ENCODE measurements at regions not wholly inside any gene's neighbourhood (a gene's known extent, or its start where the extent isn't known, plus 50 kb on each side); places are given as distances from the start of the nearest gene placed in this dataset.
"Not testable (repeated sequence)": the region's sequence is repeated elsewhere in the genome, so short reads cannot be mapped to it uniquely, and the experiment has no call there.

GRCh38 chr13:65505941-65506340 is 1724.2 kb downstream of the PCDH9 start:
- ChIA-PET POLR2A (no interaction called here), CTCF (no interaction called here)
- H3K4me3 ChIP-seq (ENCODE audit: control insufficient read depth in 1 of 7, extremely low read depth in 1 of 7, insufficient read depth in 4 of 7, low read depth in 2 of 7, low read length in 6 of 7) = no peak overlapping the region
- no peaks in the 10 kb centered on the region for H3K27me3 ChIP-seq (replicated peaks in 2 of 5; ENCODE audit: control insufficient read depth in 4 of 5, insufficient read depth in 5 of 5, low read length in 4 of 5)
- WGBS (ENCODE audit: insufficient coverage) = 100% methylated on average over 1 of the region's 1 CpG
- H3K36me3 ChIP-seq (ENCODE audit: control insufficient read depth in 4 of 4, insufficient read depth in 4 of 4, low read length in 3 of 4) = no peaks in the 10 kb centered on the region
- no peak for DNase-seq
- no peaks in the 10 kb centered on the region for H3K4me1 ChIP-seq (ENCODE audit: control extremely low read depth in 1 of 4, control insufficient read depth in 4 of 4, insufficient read depth in 4 of 4, low read length in 3 of 4)
- peaks cover 0 to 7% (median 1%) of the 10 kb centered on the region in 5 experiments for H3K9me3 ChIP-seq (ENCODE audit: control extremely low read depth in 1 of 5, control insufficient read depth in 4 of 5, insufficient read depth in 2 of 5, low read depth in 1 of 5, low read length in 4 of 5)
- H3K27ac ChIP-seq (ENCODE audit: insufficient read depth in 1 of 2, low read depth in 1 of 2, low read length in 2 of 2, poor library complexity in 1 of 2, severe bottlenecking in 2 of 2) = no peak overlapping the region

- Histone ChIP-seq H3K9me3 (ENCODE audit: control extremely low read depth in 1 of 5, control insufficient read depth in 4 of 5, insufficient read depth in 2 of 5, low read depth in 1 of 5, low read length in 4 of 5) (peaks cover 0 to 7% (median 1%) of the 10 kb centered on the region in 5 experiments), H3K27me3 (replicated peaks in 2 of 5; ENCODE audit: control insufficient read depth in 4 of 5, insufficient read depth in 5 of 5, low read length in 4 of 5) (no peaks in the 10 kb centered on the region), H3K27ac (ENCODE audit: insufficient read depth in 1 of 2, low read depth in 1 of 2, low read length in 2 of 2, poor library complexity in 1 of 2, severe bottlenecking in 2 of 2) (no peak overlapping the region), H3K4me3 (ENCODE audit: control insufficient read depth in 1 of 7, extremely low read depth in 1 of 7, insufficient read depth in 4 of 7, low read depth in 2 of 7, low read length in 6 of 7) (no peak overlapping the region), H3K4me1 (ENCODE audit: control extremely low read depth in 1 of 4, control insufficient read depth in 4 of 4, insufficient read depth in 4 of 4, low read length in 3 of 4) (no peaks in the 10 kb centered on the region), H3K36me3 (ENCODE audit: control insufficient read depth in 4 of 4, insufficient read depth in 4 of 4, low read length in 3 of 4) (no peaks in the 10 kb centered on the region)
- ChIA-PET CTCF (no interaction called here), POLR2A (no interaction called here)
- DNase-seq = peak in 1 of 3 donors; percentile 1
- WGBS (ENCODE audit: insufficient coverage) = no CpG with 5 or more reads among the region's 1 CpG
Measured at GRCh38 chr13:65504213-65504612, 1725.9 kb downstream of the PCDH9 start.

- no CpG with 5 or more reads among the region's 3 CpGs for WGBS (ENCODE audit: insufficient coverage)
- no peak overlapping the region for H3K27ac ChIP-seq (ENCODE audit: insufficient read depth in 1 of 2, low read depth in 1 of 2, low read length in 2 of 2, poor library complexity in 1 of 2, severe bottlenecking in 2 of 2)
- H3K4me1 ChIP-seq (ENCODE audit: control extremely low read depth in 1 of 4, control insufficient read depth in 4 of 4, insufficient read depth in 4 of 4, low read length in 3 of 4) = no peaks in the 10 kb centered on the region
- CTCF ChIA-PET = no interaction called here
- H3K36me3 ChIP-seq (ENCODE audit: control insufficient read depth in 4 of 4, insufficient read depth in 4 of 4, low read length in 3 of 4) = no peaks in the 10 kb centered on the region
- H3K27me3 ChIP-seq (replicated peaks in 2 of 5; ENCODE audit: control insufficient read depth in 4 of 5, insufficient read depth in 5 of 5, low read length in 4 of 5) = no peaks in the 10 kb centered on the region
- peaks cover 0 to 5% (median 0%) of the 10 kb centered on the region in 5 experiments for H3K9me3 ChIP-seq (ENCODE audit: control extremely low read depth in 1 of 5, control insufficient read depth in 4 of 5, insufficient read depth in 2 of 5, low read depth in 1 of 5, low read length in 4 of 5)
- POLR2A ChIA-PET = no interaction called here
- DNase-seq = no peak
- no peak overlapping the region for H3K4me3 ChIP-seq (ENCODE audit: control insufficient read depth in 1 of 7, extremely low read depth in 1 of 7, insufficient read depth in 4 of 7, low read depth in 2 of 7, low read length in 6 of 7)
Measured at GRCh38 chr13:65500481-65500880, 1729.7 kb downstream of the PCDH9 start.

GRCh38 chr13:65499256-65499655 is 1730.9 kb downstream of the PCDH9 start:
- Histone ChIP-seq H3K9me3 (ENCODE audit: control extremely low read depth in 1 of 5, control insufficient read depth in 4 of 5, insufficient read depth in 2 of 5, low read depth in 1 of 5, low read length in 4 of 5) (peaks cover 0 to 3% (median 0%) of the 10 kb centered on the region in 5 experiments), H3K4me1 (ENCODE audit: control extremely low read depth in 1 of 4, control insufficient read depth in 4 of 4, insufficient read depth in 4 of 4, low read length in 3 of 4) (no peaks in the 10 kb centered on the region), H3K27ac (ENCODE audit: insufficient read depth in 1 of 2, low read depth in 1 of 2, low read length in 2 of 2, poor library complexity in 1 of 2, severe bottlenecking in 2 of 2) (no peak overlapping the region), H3K36me3 (ENCODE audit: control insufficient read depth in 4 of 4, insufficient read depth in 4 of 4, low read length in 3 of 4) (no peaks in the 10 kb centered on the region), H3K27me3 (replicated peaks in 2 of 5; ENCODE audit: control insufficient read depth in 4 of 5, insufficient read depth in 5 of 5, low read length in 4 of 5) (no peaks in the 10 kb centered on the region), H3K4me3 (ENCODE audit: control insufficient read depth in 1 of 7, extremely low read depth in 1 of 7, insufficient read depth in 4 of 7, low read depth in 2 of 7, low read length in 6 of 7) (no peak overlapping the region)
- ChIA-PET CTCF (no interaction called here), POLR2A (no interaction called here)
- no CpG with 5 or more reads among the region's 1 CpG for whole genome bisulfite sequencing (ENCODE audit: insufficient coverage)
- DNase-seq = no peak

- Histone ChIP-seq H3K36me3 (ENCODE audit: control insufficient read depth in 4 of 4, insufficient read depth in 4 of 4, low read length in 3 of 4) (no peaks in the 10 kb centered on the region), H3K9me3 (ENCODE audit: control extremely low read depth in 1 of 5, control insufficient read depth in 4 of 5, insufficient read depth in 2 of 5, low read depth in 1 of 5, low read length in 4 of 5) (no peaks in the 10 kb centered on the region), H3K27ac (ENCODE audit: insufficient read depth in 1 of 2, low read depth in 1 of 2, low read length in 2 of 2, poor library complexity in 1 of 2, severe bottlenecking in 2 of 2) (no peak overlapping the region), H3K4me3 (ENCODE audit: control insufficient read depth in 1 of 7, extremely low read depth in 1 of 7, insufficient read depth in 4 of 7, low read depth in 2 of 7, low read length in 6 of 7) (no peak overlapping the region), H3K4me1 (ENCODE audit: control extremely low read depth in 1 of 4, control insufficient read depth in 4 of 4, insufficient read depth in 4 of 4, low read length in 3 of 4) (no peaks in the 10 kb centered on the region), H3K27me3 (replicated peaks in 2 of 5; ENCODE audit: control insufficient read depth in 4 of 5, insufficient read depth in 5 of 5, low read length in 4 of 5) (no peaks in the 10 kb centered on the region)
- ChIA-PET CTCF (no interaction called here), POLR2A (no interaction called here)
- no peak for DNase-seq
Measured at GRCh38 chr13:65497265-65497664, 1732.9 kb downstream of the PCDH9 start.

DNA sequence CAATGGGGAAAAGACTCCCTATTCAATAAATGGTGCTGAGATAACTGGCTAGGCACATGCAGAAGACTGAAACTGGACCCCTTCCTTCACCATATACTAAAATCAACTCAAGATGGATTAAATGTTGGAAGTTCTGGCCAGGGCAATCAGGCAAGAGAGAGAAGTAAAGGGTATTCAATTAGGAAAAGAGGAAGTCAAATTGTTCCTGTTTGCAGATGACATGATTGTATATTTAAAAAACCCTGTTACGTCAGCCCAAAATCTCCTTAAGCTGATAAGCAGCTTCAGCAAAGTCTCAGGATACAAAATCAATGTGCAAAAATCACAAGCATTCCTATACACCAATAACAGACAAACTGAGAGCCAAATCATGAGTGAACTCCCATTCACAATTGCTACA is 1739.4 kb downstream of the PCDH9 start:
- DNase-seq = peak in 2 of 3 donors; percentile 44 to 56
- H3K27ac ChIP-seq (ENCODE audit: insufficient read depth in 1 of 2, low read depth in 1 of 2, low read length in 2 of 2, poor library complexity in 1 of 2, severe bottlenecking in 2 of 2); POLR2A ChIA-PET; H3K27me3 ChIP-seq (replicated peaks in 2 of 5; ENCODE audit: control insufficient read depth in 4 of 5, insufficient read depth in 5 of 5, low read length in 4 of 5); H3K36me3 ChIP-seq (ENCODE audit: control insufficient read depth in 4 of 4, insufficient read depth in 4 of 4, low read length in 3 of 4); H3K4me3 ChIP-seq (ENCODE audit: control insufficient read depth in 1 of 7, extremely low read depth in 1 of 7, insufficient read depth in 4 of 7, low read depth in 2 of 7, low read length in 6 of 7); H3K9me3 ChIP-seq (ENCODE audit: control extremely low read depth in 1 of 5, control insufficient read depth in 4 of 5, insufficient read depth in 2 of 5, low read depth in 1 of 5, low read length in 4 of 5); CTCF ChIA-PET: not testable (repeated sequence)
- no CpG with 5 or more reads among the region's 1 CpG for WGBS (ENCODE audit: insufficient coverage)
- peaks cover 0 to 14% (median 0%) of the 10 kb centered on the region in 4 experiments for H3K4me1 ChIP-seq (ENCODE audit: control extremely low read depth in 1 of 4, control insufficient read depth in 4 of 4, insufficient read depth in 4 of 4, low read length in 3 of 4)

DNA sequence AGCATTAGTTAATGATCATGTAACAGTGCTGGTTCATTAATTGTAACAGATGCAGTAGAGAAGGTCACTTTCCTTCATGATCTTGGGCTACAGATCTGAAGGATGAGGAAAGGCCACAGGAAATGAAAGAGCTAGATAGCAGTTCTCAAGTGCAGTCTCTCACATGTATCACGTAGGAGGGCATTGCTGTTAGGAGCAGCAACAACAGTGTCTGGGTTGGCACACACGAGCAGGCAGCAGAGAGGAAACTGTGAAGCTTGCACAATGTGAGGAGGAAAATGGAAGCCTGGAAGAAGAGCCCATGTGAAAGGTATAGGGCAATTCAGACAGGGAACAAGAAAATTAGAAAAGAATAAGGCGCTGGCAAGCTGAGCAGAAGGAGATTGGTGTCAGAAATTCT is 1741.5 kb downstream of the PCDH9 start:
- no peak for DNase-seq
- CTCF ChIA-PET = no interaction called here
- Histone ChIP-seq H3K4me3 (ENCODE audit: control insufficient read depth in 1 of 7, extremely low read depth in 1 of 7, insufficient read depth in 4 of 7, low read depth in 2 of 7, low read length in 6 of 7) (no peak overlapping the region), H3K4me1 (ENCODE audit: control extremely low read depth in 1 of 4, control insufficient read depth in 4 of 4, insufficient read depth in 4 of 4, low read length in 3 of 4) (peaks cover 0 to 14% (median 0%) of the 10 kb centered on the region in 4 experiments), H3K9me3 (ENCODE audit: control extremely low read depth in 1 of 5, control insufficient read depth in 4 of 5, insufficient read depth in 2 of 5, low read depth in 1 of 5, low read length in 4 of 5) (no peaks in the 10 kb centered on the region), H3K36me3 (ENCODE audit: control insufficient read depth in 4 of 4, insufficient read depth in 4 of 4, low read length in 3 of 4) (no peaks in the 10 kb centered on the region), H3K27ac (ENCODE audit: insufficient read depth in 1 of 2, low read depth in 1 of 2, low read length in 2 of 2, poor library complexity in 1 of 2, severe bottlenecking in 2 of 2) (no peak overlapping the region), H3K27me3 (replicated peaks in 2 of 5; ENCODE audit: control insufficient read depth in 4 of 5, insufficient read depth in 5 of 5, low read length in 4 of 5) (no peaks in the 10 kb centered on the region)
- 67% methylated on average over 2 of the region's 3 CpGs for WGBS (ENCODE audit: insufficient coverage)
- POLR2A ChIA-PET = no interaction called here
